ENCODE measurements at regions not wholly inside any gene's neighbourhood (a gene's known extent, or its start where the extent isn't known, plus 50 kb on each side); places are given as distances from the start of the nearest gene placed in this dataset.

DNA sequence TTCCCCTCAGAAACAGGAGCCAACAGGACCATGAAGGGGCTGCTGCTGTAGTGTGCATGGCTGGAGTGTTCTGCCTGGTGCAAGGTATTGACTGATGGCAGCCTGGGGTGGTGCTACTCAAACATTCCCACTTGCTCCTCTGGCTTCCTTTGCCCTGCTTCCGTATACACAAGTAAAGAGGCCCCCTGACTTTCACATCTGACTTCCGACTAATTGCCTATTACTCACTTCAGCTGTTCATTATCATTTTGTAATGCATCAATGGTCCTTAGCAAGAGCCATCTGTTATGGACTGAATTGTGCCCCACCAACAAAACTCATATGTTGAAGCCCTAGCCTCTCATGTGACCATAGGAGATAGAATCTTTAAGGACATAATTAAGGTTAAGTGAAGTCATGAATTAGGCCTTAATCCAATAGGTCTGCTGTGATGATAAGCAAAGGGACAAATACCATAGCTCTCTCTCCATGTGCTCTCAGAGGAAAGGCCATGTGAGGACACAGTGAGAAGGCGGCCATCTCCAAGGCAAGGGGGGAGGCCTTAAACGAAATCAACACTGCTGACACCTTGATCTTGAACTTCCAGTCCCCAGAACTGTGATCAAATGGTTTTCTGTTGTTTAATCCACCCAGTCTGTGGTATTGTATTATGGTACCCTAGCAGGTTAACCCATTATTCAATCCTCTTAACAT lies 122.5 kb upstream of the CLNK start:
- Histone ChIP-seq H3K36me3 (no peaks in the 10 kb centered on the region), H3K4me3 (no peak overlapping the region), H3K9me3 (no peaks in the 10 kb centered on the region), H3K27ac (no peak overlapping the region), H3K27me3 (no peaks in the 10 kb centered on the region), H3K4me1 (no peaks in the 10 kb centered on the region)
- intact Hi-C loops (cut with DNase I; ENCODE audit: low total_unique reads) = no loop called here
- in situ Hi-C loops (cut with MboI; ENCODE audit: low sequenced_read_pairs in 4 of 4) = no loop called here
- ATAC-seq (no peak), DNase-seq (no peak)
- TF ChIP-seq CTCF (IDR thresholded peaks at IDR 0.05 in 4 of 5, conservative IDR thresholded peaks at IDR 0.05 in 1 of 5) = no peak
- TF ChIP-seq POLR2A (IDR thresholded peaks at IDR 0.05) = no peak

GRCh38 chr4:10803713-10804343 lies 119.3 kb upstream of the CLNK start:
- no peaks in the 10 kb centered on the region for H3K4me1 ChIP-seq

GRCh38 chr4:10787365-10787764 lies 102.8 kb upstream of the CLNK start:
- H3K4me3 ChIP-seq = no peak overlapping the region
- in situ Hi-C loops (cut with MboI; ENCODE audit: low sequenced_read_pairs in 4 of 4) = no loop called here
- H3K27me3 ChIP-seq = no peaks in the 10 kb centered on the region
- no peak overlapping the region for H3K27ac ChIP-seq
- ATAC-seq (no peak), DNase-seq (no peak)
- TF ChIP-seq POLR2A (IDR thresholded peaks at IDR 0.05) = no peak
- TF ChIP-seq CTCF (IDR thresholded peaks at IDR 0.05 in 4 of 5, conservative IDR thresholded peaks at IDR 0.05 in 1 of 5) = no peak
- no peaks in the 10 kb centered on the region for H3K36me3 ChIP-seq
- intact Hi-C loops (cut with DNase I; ENCODE audit: low total_unique reads) = no loop called here
- H3K4me1 ChIP-seq = no peaks in the 10 kb centered on the region
- no peaks in the 10 kb centered on the region for H3K9me3 ChIP-seq

More at GRCh38 chr4:10803713-10804343, 119.3 kb upstream of the CLNK start:
- H3K36me3 ChIP-seq = no peaks in the 10 kb centered on the region
- in situ Hi-C loops (cut with MboI; ENCODE audit: low sequenced_read_pairs in 4 of 4) (no loop called here), intact Hi-C loops (cut with DNase I; ENCODE audit: low total_unique reads) (no loop called here)
- TF ChIP-seq POLR2A (IDR thresholded peaks at IDR 0.05) = no peak
- no peak for TF ChIP-seq CTCF (IDR thresholded peaks at IDR 0.05 in 4 of 5, conservative IDR thresholded peaks at IDR 0.05 in 1 of 5)
- ATAC-seq (no peak), DNase-seq (no peak)
- H3K9me3 ChIP-seq = no peaks in the 10 kb centered on the region
- H3K27me3 ChIP-seq = no peaks in the 10 kb centered on the region
- H3K27ac ChIP-seq = no peak overlapping the region
- H3K4me3 ChIP-seq = no peak overlapping the region

- ATAC-seq (no peak), DNase-seq (no peak)
- Histone ChIP-seq H3K27ac (no peak overlapping the region), H3K9me3 (no peaks in the 10 kb centered on the region), H3K27me3 (no peaks in the 10 kb centered on the region), H3K36me3 (no peaks in the 10 kb centered on the region), H3K4me1 (no peaks in the 10 kb centered on the region), H3K4me3 (no peak overlapping the region)
- intact Hi-C loops (cut with DNase I; ENCODE audit: low total_unique reads) (no loop called here), in situ Hi-C loops (cut with MboI; ENCODE audit: low sequenced_read_pairs in 4 of 4) (no loop called here)
- TF ChIP-seq CTCF (IDR thresholded peaks at IDR 0.05 in 4 of 5, conservative IDR thresholded peaks at IDR 0.05 in 1 of 5) = no peak
- TF ChIP-seq POLR2A (IDR thresholded peaks at IDR 0.05) = no peak
These were observed 100.1 kb upstream of the CLNK start for GRCh38 chr4:10784621-10785020.

Measured in gastrocnemius medialis (tissue), 4 donors.